NCI-H187 (cell line): ENCODE measurements at regions not wholly inside any gene's neighbourhood (a gene's known extent, or its start where the extent isn't known, plus 50 kb on each side); places are given as distances from the start of the nearest gene placed in this dataset.
"Not testable (repeated sequence)": the region's sequence is repeated elsewhere in the genome, so short reads cannot be mapped to it uniquely, and the experiment has no call there.

ENCODE experiments used
- DNase-seq, 2 experiments: peaks; one replicate each; lab custom pipeline; 2025; lab: John Stamatoyannopoulos, UW

DNA sequence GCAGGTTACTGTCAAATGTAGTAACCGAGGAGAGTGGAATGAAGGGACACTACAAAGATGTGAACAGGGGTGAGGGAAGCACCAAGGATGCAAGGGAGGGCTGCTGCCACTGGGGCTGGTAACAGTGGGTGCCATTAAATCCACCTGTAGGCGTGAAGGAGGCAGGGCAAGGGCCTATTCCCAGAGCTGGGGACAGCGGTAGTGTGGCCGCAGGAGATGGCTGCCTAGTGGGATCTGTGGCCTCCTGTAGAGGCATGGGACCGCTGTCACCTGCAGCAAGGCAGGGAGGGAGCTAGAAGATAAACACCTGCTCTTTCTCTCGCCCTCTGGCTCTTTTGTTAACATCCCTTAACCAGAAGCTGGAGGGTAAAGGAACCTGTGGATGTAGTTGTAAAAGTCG lies 80.5 kb upstream of the CNIH3 start:
- DNase-seq: no peak

DNA sequence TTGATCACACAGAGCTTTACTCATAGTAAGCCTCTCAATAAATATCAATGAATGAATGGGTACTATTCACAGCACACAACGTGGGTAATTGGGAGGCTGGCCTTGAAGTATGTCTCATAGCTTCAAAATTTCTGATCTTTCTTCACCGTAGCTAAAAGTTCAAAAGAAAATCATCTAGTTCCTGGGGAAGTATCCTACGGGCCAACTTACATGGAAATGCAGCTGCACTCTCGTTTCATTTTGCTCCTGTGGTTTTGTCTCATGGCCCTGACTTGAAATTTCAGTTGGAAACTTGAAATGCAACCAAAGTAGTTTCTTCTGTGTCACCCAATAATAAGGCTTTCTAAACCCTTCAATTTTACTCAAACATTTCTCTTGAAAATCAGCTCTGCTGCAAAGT lies 76.1 kb upstream of the CNIH3 start:
- DNase-seq: no peak

DNA sequence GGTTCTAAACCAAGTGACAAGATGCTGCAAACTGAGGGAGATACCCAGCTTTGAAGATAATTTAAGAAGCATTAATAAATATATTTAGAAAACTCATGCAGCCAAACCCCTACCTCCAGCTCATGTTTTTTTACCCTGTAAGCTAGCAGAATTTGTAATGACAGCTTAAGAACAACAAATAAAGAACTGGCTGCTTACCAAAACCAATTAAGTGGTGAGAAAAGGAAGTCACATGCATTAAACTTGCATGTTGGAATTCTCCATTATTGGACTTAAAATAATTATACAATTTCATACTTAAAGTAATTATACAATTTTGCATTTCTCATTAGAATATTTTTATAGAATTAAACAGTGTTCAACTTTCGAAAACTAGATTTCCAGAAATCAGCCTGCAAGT lies 75.6 kb upstream of the CNIH3 start:
- no peak for DNase-seq

DNA sequence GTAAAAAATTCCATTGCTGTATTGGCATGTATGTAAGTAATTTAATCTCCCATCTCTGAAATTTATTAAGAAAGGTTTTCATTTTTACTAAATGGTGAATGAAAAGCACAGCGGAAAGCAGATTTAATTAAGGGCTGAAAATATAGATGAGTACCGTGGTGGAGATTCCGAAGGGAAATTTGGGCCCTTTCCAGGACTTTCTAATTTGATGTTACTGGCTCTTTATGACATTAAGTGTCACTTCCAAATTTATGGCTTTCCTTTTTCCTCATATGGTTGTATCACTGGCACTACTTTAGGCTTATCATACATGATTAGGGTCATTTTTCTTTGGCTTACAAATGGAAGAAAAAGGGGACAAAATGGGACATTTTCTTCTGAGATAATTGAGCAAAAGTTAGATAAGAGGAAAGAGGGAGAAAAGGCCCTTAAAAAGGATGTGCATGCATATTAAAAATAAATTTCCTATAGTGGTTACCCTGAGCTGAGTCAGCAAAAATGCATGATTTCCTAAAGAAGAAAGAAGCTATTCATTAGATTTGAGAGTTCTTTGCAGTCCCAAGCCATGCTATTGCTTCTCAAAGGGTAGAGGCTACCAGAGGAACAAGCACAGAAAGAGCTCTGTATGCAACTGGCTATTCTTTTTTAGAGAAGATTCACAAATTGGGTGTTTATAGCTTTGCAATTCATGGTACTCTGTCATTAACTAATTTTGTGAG lies 74.9 kb upstream of the CNIH3 start:
- no peak for DNase-seq

DNA sequence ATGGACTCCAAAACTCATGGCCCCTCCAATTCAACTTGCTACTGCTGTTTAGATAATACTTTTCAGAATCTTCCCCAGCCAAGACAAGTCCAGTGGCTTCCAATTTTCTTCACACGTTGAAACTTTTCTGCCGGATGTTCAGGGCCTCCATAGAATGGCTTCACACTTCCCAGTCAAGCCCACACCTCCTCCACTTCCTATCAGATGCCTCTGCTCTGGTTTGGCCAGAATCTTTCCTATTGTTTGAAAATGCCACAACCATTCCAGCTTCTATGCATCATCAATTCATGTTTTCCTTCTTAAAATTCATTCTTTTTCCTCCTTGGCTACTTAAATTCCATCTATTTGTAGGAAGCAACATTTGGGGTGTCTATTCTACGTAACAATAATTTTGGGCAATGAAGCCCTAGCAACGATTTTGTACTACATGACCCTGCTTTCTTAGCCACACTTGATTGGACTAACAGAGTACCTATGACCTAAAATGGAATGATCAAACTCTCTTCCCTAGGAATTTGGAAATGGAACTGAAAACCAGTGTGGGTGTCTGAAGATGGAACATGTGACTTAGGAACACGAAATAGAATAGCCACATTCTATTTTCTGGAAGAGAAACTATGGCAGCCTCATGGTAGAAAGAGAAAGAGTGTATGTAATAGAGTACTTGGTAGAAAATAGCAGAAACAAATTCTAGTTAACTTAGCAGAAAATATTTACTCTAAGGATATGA lies 74.1 kb upstream of the CNIH3 start:
- no peak for DNase-seq

DNA sequence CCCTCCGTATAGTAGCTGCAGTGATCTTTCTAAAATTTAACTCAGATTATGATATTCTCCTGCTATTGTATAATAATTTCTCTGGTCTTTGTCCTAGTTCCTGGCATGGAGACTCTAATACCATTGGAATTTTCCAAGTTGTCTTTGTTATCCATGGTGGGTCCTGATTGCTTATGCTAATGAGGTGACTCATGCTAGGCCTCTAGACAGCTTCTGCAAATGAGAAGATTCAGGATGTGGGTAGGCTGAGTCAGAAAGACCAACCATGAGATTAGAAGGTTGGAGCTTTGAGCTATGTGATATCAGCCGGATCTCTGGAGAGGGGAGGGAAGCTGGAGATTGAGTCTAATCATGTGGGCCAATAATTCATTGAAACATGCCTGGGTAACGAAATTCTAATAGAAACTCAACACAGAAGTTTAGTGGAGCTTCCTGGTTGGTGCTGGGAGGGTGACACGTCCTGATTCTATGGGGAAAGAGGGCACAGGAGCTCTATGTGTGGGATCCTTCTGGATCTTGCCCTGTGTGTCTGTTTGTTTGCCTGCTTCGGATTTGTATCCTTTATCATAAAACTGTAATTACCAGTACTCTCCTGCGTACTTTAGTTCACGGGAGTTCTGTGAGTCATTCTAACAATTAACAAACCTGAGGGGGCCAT lies 73.2 kb upstream of the CNIH3 start:
- no peak for DNase-seq

DNA sequence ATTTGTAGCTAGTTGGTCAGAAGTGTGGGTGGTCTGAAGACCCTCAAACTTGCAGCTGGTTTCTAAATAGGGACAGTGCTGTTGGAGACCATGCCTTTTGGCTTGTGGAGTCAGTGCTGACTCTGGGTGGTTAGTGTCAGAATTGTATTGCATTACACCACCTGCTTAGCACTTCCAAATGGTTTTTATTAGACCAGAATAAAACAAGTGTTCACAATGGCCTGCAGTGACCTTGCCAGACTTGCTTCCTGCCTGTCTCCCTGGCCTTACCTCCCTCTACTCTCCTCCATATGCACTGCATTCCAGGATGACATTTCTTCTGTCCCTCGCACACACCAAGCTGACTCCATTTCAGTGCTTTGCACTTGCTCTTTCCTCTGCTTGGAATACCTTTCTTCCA lies 72.7 kb upstream of the CNIH3 start:
- no peak for DNase-seq

DNA sequence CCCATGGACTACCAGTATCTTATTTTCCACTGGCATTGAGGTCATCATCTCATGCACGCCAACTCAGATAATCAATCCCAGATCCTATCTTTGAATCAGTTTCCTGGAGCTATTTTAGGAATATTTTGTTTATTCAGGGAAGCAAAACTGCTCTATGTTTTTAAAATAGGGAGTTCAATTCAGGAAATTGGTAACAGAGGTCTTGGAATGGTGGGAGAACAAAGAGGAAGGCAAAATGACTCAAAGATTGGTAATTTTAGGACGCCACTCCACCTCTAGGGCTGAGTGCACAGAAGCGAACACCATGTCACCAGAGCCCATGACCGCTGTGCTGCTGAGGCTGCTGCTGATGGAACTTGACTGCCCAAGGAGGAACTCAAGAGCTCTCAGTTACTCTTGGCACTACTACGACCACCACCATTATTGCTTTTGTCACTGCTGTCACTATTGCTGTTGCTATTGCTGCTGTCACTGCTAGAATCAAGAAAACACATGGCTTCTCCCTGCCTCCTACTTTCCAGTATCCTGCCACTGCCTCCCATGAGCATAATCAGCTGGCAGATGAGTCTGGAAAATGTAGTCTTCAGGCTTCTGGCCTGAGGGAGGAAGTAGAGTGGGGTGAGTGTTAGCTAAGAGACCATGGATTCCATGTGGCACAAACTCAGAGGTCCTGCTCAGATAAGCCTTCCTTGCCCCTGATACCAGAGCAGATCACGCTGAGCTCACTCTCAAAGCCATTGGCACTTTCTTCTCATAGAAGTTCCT lies 71.6 kb upstream of the CNIH3 start:
- no peak for DNase-seq

DNA sequence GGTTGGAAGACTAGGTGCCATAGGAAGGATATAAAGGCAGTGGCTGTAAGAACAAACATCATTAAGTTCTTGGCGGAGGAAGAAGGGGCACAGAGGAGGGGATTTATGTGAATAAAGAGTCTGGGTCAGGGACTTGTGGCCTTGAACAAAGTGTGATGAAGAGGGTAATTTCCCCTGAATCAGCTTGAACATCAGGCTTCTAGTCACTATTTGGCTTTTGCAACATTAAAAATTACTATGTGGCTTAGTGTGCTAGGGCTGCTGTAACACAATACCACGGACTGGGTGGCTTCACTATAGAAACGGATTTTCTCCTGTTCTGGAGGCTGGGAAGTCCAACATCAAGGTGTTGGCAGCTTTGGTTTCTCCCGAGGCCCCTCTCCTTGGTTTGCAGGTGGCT lies 70.5 kb upstream of the CNIH3 start:
- DNase-seq: no peak

DNA sequence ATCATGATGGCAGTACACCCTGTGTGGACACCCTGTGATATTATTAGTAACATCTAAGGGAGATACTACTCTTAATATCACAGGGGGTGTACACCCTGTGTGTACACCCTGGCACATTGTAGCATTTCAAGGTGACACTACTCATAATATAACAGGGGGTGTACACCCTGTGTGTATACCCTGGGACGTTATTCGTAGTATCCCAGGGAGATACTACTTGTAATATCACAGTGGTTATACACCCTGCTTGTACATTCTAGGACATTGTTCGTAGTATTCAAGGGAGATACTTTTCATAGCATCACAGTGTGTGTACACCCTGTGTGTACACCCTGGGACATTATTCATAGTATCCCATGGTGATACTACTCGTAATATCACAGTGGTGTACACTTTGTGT lies 67.4 kb upstream of the CNIH3 start:
- no peak for DNase-seq

DNA sequence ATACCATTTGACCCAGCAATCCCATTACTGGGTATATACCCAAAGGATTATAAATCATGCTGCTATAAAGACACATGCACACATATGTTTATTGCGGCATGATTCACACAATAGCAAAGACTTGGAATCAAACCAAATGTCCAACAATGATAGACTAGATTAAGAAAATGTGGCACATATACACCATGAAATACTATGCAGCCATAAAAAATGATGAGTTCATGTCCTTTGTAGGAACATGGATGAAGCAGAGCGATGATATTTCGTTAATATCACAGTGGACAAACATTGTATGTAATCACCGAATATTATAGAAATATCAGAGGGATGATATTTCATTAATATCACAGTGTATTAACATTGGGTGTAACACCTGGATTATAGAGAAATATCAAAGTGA lies 64.9 kb upstream of the CNIH3 start:
- not testable (repeated sequence) for DNase-seq

DNA sequence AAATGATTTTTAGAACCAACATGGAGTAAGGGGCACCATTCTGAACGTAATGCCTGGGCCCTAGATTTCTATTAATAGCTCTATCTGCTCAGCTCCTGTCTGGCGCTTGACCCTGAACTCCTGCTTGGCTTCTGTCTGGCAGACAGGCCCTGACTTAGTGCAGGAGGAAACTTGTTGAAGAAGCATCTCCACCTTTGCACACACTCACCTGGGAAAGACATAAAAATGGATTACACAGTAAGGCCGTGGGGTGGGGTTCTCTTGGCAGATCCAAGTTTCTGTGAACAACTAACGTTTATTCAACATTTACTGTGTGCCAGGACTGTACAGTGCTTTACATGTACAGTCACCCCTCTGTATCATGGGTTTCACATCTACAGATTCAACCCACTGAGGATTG lies 62.1 kb upstream of the CNIH3 start:
- no peak for DNase-seq

DNA sequence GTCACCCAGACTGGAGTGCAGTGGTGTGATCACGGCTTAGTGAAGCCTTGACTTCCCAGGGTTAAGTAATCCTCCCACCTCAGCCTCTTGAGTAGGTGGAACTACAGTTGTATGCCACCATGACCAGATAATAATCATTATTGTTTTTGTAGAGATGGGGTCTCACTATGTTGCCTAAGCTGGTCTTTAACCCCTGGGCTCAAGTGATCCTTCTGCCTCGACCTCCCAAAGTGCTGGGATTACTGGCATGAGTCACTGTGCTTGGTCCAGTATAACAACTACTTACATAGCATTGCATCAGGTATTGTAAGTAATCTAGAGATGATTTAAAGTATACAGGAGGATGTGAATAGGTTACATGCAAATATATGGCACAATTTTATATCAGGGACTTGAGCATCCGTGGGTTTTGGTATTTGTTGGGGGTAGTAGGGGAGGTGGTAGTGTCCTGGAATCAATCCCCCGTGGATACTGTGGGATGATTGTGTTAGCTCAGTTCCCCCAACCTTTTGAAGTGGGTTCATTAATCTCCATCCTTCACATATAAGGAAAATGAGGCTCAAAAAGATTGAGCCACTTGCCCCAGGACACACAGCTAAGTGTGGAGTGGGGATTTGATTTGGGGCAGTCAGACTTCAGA lies 61.4 kb upstream of the CNIH3 start:
- DNase-seq: no peak

DNA sequence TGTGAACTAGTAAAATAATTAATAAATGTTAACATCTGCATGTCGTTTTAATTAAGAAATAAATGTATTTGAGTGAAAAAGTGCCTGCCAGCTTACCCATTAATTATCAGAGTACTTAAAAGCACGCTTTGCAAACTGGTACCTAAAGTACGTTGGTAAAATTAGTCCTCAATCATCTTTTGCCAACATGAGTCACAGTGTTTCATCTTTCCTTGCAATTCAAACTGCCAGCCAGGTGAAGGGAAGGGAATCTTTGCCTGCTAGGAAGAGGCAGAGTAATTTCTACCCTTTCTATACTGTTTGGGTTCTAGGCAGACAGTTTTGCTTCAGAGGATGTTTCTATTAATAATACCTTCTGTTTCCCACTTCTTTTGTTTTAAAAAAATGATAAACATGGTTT lies 57.2 kb upstream of the CNIH3 start:
- DNase-seq: no peak

DNA sequence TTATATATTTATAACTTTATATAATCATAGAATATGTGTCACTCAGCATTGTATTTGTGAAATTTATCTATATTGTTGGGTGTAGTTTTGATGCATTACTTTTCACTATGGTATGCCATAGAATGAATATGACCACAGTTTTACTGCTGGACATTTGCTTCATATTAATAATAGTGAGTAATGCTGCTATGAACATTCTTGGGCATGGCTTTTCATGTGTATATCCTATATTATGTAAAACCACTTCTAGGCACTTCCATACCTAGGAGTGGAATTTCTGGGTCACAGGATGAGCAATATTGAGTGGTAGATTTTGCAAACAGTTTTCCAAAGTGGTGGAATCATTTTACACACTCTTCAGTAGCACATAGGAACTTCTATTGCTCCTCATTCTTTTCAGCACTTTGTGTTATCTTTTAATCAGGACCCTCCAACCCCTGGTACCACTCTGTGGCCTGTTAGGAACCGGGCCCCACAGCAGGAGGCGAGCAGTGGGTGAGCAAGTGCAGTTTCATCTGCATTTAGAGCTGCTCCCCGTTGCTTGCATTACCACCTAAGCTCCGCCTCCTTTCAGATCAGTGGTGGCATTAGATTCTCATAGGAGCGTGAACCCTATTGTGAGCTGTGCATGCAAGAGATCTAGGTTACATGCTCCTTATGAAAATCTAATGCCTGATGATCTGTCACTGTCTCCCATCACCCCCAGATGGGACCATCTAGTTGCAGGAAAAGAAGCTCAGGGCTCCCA lies 56.0 kb upstream of the CNIH3 start:
- no peak for DNase-seq

DNA sequence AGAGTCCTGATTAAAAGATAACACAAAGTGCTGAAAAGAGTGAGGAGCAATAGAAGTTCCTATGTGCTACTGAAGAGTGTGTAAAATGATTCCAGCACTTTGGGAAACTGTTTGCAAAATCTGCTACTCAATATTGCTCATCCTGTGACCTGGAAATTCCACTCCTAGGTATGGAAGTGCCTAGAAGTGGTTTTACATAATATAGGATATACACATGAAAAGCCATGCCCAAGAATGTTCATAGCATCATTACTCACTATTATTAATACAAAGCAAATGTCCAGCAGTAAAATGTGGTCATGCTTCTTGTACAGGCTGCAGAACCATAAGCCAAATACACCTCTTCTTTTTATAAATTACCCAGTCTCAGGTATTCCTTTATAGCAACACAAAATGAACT lies 53.2 kb upstream of the CNIH3 start:
- DNase-seq: not testable (repeated sequence)

DNA sequence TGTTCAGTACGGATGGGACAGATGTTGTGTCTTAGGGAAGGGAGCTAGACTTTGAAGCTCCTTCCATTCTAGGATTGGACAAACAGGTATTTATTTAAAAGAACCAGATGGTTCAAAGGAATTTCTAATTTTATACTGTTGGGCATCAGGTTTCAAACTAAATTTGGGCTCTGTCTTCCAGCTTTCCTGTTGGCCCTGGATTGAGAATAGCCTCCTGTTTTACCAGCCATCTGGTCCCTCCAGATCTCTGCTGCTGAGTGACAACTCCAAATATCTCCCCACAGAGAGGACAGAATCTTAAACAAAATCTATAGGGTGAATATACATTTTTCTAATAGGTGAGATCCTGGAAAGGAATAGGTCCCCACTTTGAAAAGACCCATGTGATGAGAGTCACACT lies 52.5 kb upstream of the CNIH3 start:
- DNase-seq: no peak

DNA sequence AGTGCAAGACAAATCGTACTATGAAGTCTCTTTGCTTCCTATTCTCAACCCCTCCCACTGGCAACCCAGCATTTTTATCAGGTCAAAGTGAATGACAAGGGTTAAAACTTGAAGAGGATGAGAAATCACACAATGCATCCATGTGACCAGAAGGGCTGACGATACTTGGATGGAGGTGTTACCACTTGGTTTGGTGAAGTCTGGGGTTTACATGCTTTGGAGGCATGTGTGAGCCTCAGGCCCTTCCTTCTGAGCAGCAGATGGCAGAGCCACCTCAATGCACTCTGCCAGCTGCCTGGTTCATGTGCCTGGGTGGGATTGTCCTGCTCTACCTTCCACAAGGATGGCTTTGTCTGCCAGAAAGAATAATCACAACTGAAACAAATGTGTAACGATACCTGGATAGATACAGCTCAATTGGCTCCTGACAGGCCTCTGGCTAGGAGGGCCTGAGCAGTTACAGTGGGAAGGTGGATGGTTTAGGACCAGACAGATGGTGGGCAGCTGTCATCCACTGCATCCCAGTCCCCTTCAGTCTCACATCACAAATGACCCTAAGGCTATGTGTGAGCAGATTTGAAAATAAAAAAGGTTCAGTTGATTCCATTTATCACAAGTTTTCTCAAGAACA lies 51.5 kb upstream of the CNIH3 start:
- no peak for DNase-seq

DNA sequence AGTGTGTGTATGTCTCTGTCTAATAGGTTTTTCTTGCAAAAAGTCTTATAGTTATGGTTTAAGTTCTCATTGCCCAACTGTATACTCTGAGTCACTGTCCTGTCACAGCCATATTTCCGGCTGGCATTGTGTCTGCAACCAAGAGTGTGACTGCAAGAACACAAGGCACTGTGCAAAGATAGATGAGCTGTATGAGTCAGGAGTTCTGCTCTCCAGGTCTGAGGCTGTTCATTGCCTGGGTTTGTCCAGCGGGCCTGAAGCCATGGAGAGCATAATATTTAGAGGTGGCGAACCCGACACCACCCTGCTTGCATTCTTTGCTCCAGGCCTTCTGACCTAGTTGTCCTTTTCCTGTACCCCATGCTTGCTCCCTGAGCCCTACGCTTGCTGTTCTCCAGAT lies 50.9 kb upstream of the CNIH3 start:
- DNase-seq: no peak

DNA sequence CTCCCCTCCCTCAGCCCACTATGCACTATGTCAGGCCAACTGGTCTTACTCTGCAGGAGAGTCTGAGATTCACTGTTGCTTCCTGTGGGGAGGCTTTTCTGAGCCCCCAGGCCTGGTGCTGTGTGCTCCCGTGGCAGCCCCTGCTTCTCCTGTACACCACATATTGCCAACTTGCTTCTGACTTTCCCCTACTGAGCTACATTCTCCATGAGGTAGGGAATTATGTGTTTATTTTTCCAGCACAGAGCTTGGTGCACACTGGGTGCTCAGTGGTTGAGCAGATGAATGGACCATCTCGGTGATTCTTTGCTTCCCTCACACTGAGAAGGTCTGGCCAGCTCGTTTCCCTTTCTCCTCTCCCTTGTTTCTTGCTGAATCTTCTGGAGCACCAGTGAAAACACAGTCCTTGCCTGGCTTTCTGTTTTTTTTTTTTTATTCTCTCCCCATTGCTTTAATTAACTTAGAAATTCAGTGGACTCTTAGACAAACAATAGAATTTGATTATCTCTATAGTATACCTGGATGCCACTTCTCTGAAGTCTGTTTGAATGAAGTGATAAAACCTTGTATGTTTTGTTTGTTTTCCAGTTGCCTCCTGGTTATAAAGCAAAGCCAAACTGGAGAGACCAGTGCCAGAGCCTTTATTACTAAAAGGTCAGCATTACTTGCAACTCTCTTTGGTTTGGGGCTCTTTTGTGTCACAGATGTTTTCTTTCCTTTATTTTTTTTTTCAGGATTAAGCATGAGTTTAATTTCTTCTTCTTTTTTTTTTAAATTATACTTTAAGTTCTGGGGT lies 50.3 kb upstream of the CNIH3 start:
- DNase-seq: no peak
